ENCODE measurements at regions not wholly inside any gene's neighbourhood (a gene's known extent, or its start where the extent isn't known, plus 50 kb on each side); places are given as distances from the start of the nearest gene placed in this dataset.

GRCh38 chr12:79534029-79534867, 156.5 kb downstream of the PAWR start:
- TF ChIP-seq CTCF (conservative IDR thresholded peaks at IDR 0.05 in 1 of 2, IDR thresholded peaks at IDR 0.05 in 1 of 2; ENCODE audit: extremely low read depth in 1 of 2, insufficient read depth in 1 of 2, low read depth in 1 of 2, low read length in 2 of 2), result no peak
- TF ChIP-seq EZH2 (IDR thresholded peaks at IDR 0.05; ENCODE audit: borderline replicate concordance, low read length), result no peak

All from mammary epithelial cell (primary cell).